ENCODE measurements at regions not wholly inside any gene's neighbourhood (a gene's known extent, or its start where the extent isn't known, plus 50 kb on each side); places are given as distances from the start of the nearest gene placed in this dataset.
A peak's percentile ranks its signal among the peaks of the same experiment; 100 is the strongest.

GRCh38 chr17:70834039-70834438 is 664.7 kb downstream of the KCNJ2 start:
- H3K27me3 ChIP-seq (ENCODE audit: insufficient read depth, low read length), result no peaks in the 10 kb centered on the region
- H3K36me3 ChIP-seq (ENCODE audit: insufficient read depth, low read length), result no peaks in the 10 kb centered on the region
- H3K4me3 ChIP-seq (ENCODE audit: low read length), result no peak overlapping the region
- no peak overlapping the region for H2AFZ ChIP-seq (ENCODE audit: low read depth, low read length)
- H3K4me1 ChIP-seq (ENCODE audit: insufficient read depth, low read length), result no peaks in the 10 kb centered on the region
- no peaks in the 10 kb centered on the region for H3K9me3 ChIP-seq (ENCODE audit: low read length)

- Histone ChIP-seq H3K27me3 (ENCODE audit: insufficient read depth, low read length) (no peaks in the 10 kb centered on the region), H3K36me3 (ENCODE audit: insufficient read depth, low read length) (no peaks in the 10 kb centered on the region), H3K4me3 (ENCODE audit: low read length) (no peak overlapping the region), H3K9me3 (ENCODE audit: low read length) (no peaks in the 10 kb centered on the region), H2AFZ (ENCODE audit: low read depth, low read length) (no peak overlapping the region), H3K4me1 (ENCODE audit: insufficient read depth, low read length) (no peaks in the 10 kb centered on the region)
Observed at GRCh38 chr17:70848785-70849184, 679.5 kb downstream of the KCNJ2 start.

GRCh38 chr17:70855401-70856054 is 686.2 kb downstream of the KCNJ2 start:
- H3K36me3 ChIP-seq (ENCODE audit: insufficient read depth, low read length), result no peaks in the 10 kb centered on the region
- H3K4me3 ChIP-seq (ENCODE audit: low read length), result no peak overlapping the region
- peak overlapping the region; percentile 3 for H2AFZ ChIP-seq (ENCODE audit: low read depth, low read length)
- no peaks in the 10 kb centered on the region for H3K27me3 ChIP-seq (ENCODE audit: insufficient read depth, low read length)
- H3K9me3 ChIP-seq (ENCODE audit: low read length), result no peaks in the 10 kb centered on the region
- H3K4me1 ChIP-seq (ENCODE audit: insufficient read depth, low read length), result no peaks in the 10 kb centered on the region

- H3K4me1 ChIP-seq (ENCODE audit: insufficient read depth, low read length), result no peaks in the 10 kb centered on the region
- H2AFZ ChIP-seq (ENCODE audit: low read depth, low read length), result no peak overlapping the region
- H3K36me3 ChIP-seq (ENCODE audit: insufficient read depth, low read length), result no peaks in the 10 kb centered on the region
- no peaks in the 10 kb centered on the region for H3K27me3 ChIP-seq (ENCODE audit: insufficient read depth, low read length)
- H3K9me3 ChIP-seq (ENCODE audit: low read length), result peaks cover 6% of the 10 kb centered on the region
- H3K4me3 ChIP-seq (ENCODE audit: low read length), result no peak overlapping the region
Observed at GRCh38 chr17:70857351-70857750, 688.0 kb downstream of the KCNJ2 start.

GRCh38 chr17:70859829-70860228 is 690.5 kb downstream of the KCNJ2 start:
- H3K36me3 ChIP-seq (ENCODE audit: insufficient read depth, low read length), result no peaks in the 10 kb centered on the region
- H3K4me1 ChIP-seq (ENCODE audit: insufficient read depth, low read length), result no peaks in the 10 kb centered on the region
- H3K27me3 ChIP-seq (ENCODE audit: insufficient read depth, low read length), result no peaks in the 10 kb centered on the region
- H3K9me3 ChIP-seq (ENCODE audit: low read length), result peaks cover 8% of the 10 kb centered on the region
- H2AFZ ChIP-seq (ENCODE audit: low read depth, low read length), result no peak overlapping the region
- H3K4me3 ChIP-seq (ENCODE audit: low read length), result no peak overlapping the region

- Histone ChIP-seq H3K4me3 (ENCODE audit: low read length) (no peak overlapping the region), H3K4me1 (ENCODE audit: insufficient read depth, low read length) (no peaks in the 10 kb centered on the region), H3K9me3 (ENCODE audit: low read length) (peaks cover 8% of the 10 kb centered on the region), H3K27me3 (ENCODE audit: insufficient read depth, low read length) (no peaks in the 10 kb centered on the region), H2AFZ (ENCODE audit: low read depth, low read length) (no peak overlapping the region), H3K36me3 (ENCODE audit: insufficient read depth, low read length) (no peaks in the 10 kb centered on the region)
Observed at GRCh38 chr17:70862295-70862694, 693.0 kb downstream of the KCNJ2 start.

GRCh38 chr17:70863436-70864248 is 694.3 kb downstream of the KCNJ2 start:
- no peaks in the 10 kb centered on the region for H3K36me3 ChIP-seq (ENCODE audit: insufficient read depth, low read length)
- H3K27me3 ChIP-seq (ENCODE audit: insufficient read depth, low read length), result no peaks in the 10 kb centered on the region
- no peak overlapping the region for H2AFZ ChIP-seq (ENCODE audit: low read depth, low read length)
- H3K4me3 ChIP-seq (ENCODE audit: low read length), result no peak overlapping the region
- H3K4me1 ChIP-seq (ENCODE audit: insufficient read depth, low read length), result no peaks in the 10 kb centered on the region
- peaks cover 8% of the 10 kb centered on the region for H3K9me3 ChIP-seq (ENCODE audit: low read length)

- H3K9me3 ChIP-seq (ENCODE audit: low read length), result peaks cover 5% of the 10 kb centered on the region
- no peak overlapping the region for H3K4me3 ChIP-seq (ENCODE audit: low read length)
- H2AFZ ChIP-seq (ENCODE audit: low read depth, low read length), result no peak overlapping the region
- no peaks in the 10 kb centered on the region for H3K27me3 ChIP-seq (ENCODE audit: insufficient read depth, low read length)
- peaks cover 3% of the 10 kb centered on the region for H3K4me1 ChIP-seq (ENCODE audit: insufficient read depth, low read length)
- H3K36me3 ChIP-seq (ENCODE audit: insufficient read depth, low read length), result no peaks in the 10 kb centered on the region
Observed at GRCh38 chr17:70865993-70866804, 696.9 kb downstream of the KCNJ2 start.

GRCh38 chr17:70868149-70868548 is 698.8 kb downstream of the KCNJ2 start:
- Histone ChIP-seq H3K4me1 (ENCODE audit: insufficient read depth, low read length) (peaks cover 7% of the 10 kb centered on the region), H3K4me3 (ENCODE audit: low read length) (no peak overlapping the region), H3K27me3 (ENCODE audit: insufficient read depth, low read length) (no peaks in the 10 kb centered on the region), H3K36me3 (ENCODE audit: insufficient read depth, low read length) (no peaks in the 10 kb centered on the region), H3K9me3 (ENCODE audit: low read length) (peaks cover 2% of the 10 kb centered on the region), H2AFZ (ENCODE audit: low read depth, low read length) (no peak overlapping the region)

- H3K4me3 ChIP-seq (ENCODE audit: low read length), result no peak overlapping the region
- H2AFZ ChIP-seq (ENCODE audit: low read depth, low read length), result no peak overlapping the region
- no peaks in the 10 kb centered on the region for H3K36me3 ChIP-seq (ENCODE audit: insufficient read depth, low read length)
- H3K9me3 ChIP-seq (ENCODE audit: low read length), result no peaks in the 10 kb centered on the region
- H3K27me3 ChIP-seq (ENCODE audit: insufficient read depth, low read length), result no peaks in the 10 kb centered on the region
- H3K4me1 ChIP-seq (ENCODE audit: insufficient read depth, low read length), result peaks cover 7% of the 10 kb centered on the region
Observed at GRCh38 chr17:70869402-70870085, 700.2 kb downstream of the KCNJ2 start.

GRCh38 chr17:70871180-70871818 is 702.0 kb downstream of the KCNJ2 start:
- H3K36me3 ChIP-seq (ENCODE audit: insufficient read depth, low read length), result no peaks in the 10 kb centered on the region
- no peaks in the 10 kb centered on the region for H3K9me3 ChIP-seq (ENCODE audit: low read length)
- H2AFZ ChIP-seq (ENCODE audit: low read depth, low read length), result no peak overlapping the region
- H3K4me3 ChIP-seq (ENCODE audit: low read length), result no peak overlapping the region
- H3K27me3 ChIP-seq (ENCODE audit: insufficient read depth, low read length), result no peaks in the 10 kb centered on the region
- H3K4me1 ChIP-seq (ENCODE audit: insufficient read depth, low read length), result peaks cover 7% of the 10 kb centered on the region

- Histone ChIP-seq H2AFZ (ENCODE audit: low read depth, low read length) (no peak overlapping the region), H3K27me3 (ENCODE audit: insufficient read depth, low read length) (no peaks in the 10 kb centered on the region), H3K36me3 (ENCODE audit: insufficient read depth, low read length) (no peaks in the 10 kb centered on the region), H3K4me3 (ENCODE audit: low read length) (no peak overlapping the region), H3K4me1 (ENCODE audit: insufficient read depth, low read length) (peaks cover 7% of the 10 kb centered on the region), H3K9me3 (ENCODE audit: low read length) (no peaks in the 10 kb centered on the region)
Observed at GRCh38 chr17:70872103-70872502, 702.8 kb downstream of the KCNJ2 start.
